ENCODE measurements at regions not wholly inside any gene's neighbourhood (a gene's known extent, or its start where the extent isn't known, plus 50 kb on each side); places are given as distances from the start of the nearest gene placed in this dataset.

DNA sequence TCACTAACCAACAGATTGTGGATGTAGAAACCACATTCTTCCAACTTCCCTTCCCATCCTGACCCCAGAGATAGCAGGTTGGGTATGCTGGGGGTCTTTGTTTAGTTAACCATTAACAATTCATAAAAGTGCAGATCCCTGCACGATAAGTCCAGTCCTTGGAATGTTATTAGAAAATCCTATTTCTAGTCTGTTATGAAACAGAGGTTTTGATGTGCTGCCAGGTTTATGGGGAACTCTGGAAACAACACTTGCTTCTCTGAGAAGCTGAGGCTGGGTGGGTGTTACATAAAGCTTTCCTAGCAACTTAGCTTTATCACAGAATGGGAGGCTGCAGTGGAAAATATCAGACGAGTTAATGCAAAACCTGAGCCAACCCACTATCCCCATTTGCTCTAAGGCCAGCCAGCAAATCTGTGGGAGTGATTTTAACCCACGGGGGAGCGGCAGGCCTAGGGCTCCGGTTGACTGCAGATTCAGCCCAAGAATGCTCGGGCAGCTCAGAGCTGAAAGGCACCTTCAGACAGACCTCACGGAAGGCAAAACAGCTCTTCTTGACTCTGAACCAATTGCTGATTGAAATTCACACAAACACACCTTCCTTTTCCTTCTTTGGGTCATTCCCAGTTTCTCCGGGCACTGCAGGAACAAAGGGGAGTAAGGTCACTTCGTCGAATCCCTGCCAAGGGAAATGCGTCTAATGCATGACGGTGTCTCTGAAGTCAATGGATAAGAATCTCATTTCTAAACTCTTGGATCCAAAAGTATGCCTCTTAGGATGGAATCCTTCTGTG lies 111.7 kb upstream of the IRF2BP2 start (continued):
- TF ChIP-seq, protein P1, sequence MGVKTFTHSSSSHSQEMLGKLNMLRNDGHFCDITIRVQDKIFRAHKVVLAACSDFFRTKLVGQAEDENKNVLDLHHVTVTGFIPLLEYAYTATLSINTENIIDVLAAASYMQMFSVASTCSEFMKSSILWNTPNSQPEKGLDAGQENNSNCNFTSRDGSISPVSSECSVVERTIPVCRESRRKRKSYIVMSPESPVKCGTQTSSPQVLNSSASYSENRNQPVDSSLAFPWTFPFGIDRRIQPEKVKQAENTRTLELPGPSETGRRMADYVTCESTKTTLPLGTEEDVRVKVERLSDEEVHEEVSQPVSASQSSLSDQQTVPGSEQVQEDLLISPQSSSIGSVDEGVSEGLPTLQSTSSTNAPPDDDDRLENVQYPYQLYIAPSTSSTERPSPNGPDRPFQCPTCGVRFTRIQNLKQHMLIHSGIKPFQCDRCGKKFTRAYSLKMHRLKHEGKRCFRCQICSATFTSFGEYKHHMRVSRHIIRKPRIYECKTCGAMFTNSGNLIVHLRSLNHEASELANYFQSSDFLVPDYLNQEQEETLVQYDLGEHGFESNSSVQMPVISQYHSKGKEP (CRISPR knock-in tag; IDR thresholded peaks at IDR 0.05): no peak
- no peak for TF ChIP-seq ZNF607 (CRISPR knock-in tag; IDR thresholded peaks at IDR 0.05; ENCODE audit: borderline replicate concordance)
- TF ChIP-seq, protein P2, sequence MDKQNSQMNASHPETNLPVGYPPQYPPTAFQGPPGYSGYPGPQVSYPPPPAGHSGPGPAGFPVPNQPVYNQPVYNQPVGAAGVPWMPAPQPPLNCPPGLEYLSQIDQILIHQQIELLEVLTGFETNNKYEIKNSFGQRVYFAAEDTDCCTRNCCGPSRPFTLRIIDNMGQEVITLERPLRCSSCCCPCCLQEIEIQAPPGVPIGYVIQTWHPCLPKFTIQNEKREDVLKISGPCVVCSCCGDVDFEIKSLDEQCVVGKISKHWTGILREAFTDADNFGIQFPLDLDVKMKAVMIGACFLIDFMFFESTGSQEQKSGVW (CRISPR knock-in tag; IDR thresholded peaks at IDR 0.05; ENCODE audit: borderline replicate concordance): no peak
- no peak; the same call in none of the 2 replicates for TF ChIP-seq ERF (CRISPR knock-in tag; IDR thresholded peaks at IDR 0.05)
- TF ChIP-seq ADNP (CRISPR knock-in tag; IDR thresholded peaks at IDR 0.05): no peak
- no peak for TF ChIP-seq SRY (CRISPR knock-in tag; IDR thresholded peaks at IDR 0.05)
- TF ChIP-seq ZFP37 (CRISPR knock-in tag; IDR thresholded peaks at IDR 0.05; ENCODE audit: borderline replicate concordance): no peak
- TF ChIP-seq, protein P3, sequence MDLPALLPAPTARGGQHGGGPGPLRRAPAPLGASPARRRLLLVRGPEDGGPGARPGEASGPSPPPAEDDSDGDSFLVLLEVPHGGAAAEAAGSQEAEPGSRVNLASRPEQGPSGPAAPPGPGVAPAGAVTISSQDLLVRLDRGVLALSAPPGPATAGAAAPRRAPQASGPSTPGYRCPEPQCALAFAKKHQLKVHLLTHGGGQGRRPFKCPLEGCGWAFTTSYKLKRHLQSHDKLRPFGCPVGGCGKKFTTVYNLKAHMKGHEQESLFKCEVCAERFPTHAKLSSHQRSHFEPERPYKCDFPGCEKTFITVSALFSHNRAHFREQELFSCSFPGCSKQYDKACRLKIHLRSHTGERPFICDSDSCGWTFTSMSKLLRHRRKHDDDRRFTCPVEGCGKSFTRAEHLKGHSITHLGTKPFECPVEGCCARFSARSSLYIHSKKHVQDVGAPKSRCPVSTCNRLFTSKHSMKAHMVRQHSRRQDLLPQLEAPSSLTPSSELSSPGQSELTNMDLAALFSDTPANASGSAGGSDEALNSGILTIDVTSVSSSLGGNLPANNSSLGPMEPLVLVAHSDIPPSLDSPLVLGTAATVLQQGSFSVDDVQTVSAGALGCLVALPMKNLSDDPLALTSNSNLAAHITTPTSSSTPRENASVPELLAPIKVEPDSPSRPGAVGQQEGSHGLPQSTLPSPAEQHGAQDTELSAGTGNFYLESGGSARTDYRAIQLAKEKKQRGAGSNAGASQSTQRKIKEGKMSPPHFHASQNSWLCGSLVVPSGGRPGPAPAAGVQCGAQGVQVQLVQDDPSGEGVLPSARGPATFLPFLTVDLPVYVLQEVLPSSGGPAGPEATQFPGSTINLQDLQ (CRISPR knock-in tag; IDR thresholded peaks at IDR 0.05): peak; percentile 55; the same call in 1 of the 2 replicates
- TF ChIP-seq THAP11 (CRISPR knock-in tag; IDR thresholded peaks at IDR 0.05): peak; percentile 55; the same call in 1 of the 2 replicates
- TF ChIP-seq POLR2A (IDR thresholded peaks at IDR 0.05; ENCODE audit: insufficient read depth in 1 of 2, low read depth in 2 of 2, low read length in 2 of 2): peak; percentile 50 to 62; a peak in 3 of 4 replicates
- TF ChIP-seq ZNF644 (CRISPR knock-in tag; IDR thresholded peaks at IDR 0.05; ENCODE audit: low read depth): no peak
- peak; percentile 49; the same call in 1 of the 2 replicates for TF ChIP-seq KLF12 (CRISPR knock-in tag; IDR thresholded peaks at IDR 0.05; ENCODE audit: borderline replicate concordance)
- TF ChIP-seq ZNF256 (CRISPR knock-in tag; conservative IDR thresholded peaks at IDR 0.05): no peak
- TF ChIP-seq SAP130 (CRISPR knock-in tag; IDR thresholded peaks at IDR 0.05; ENCODE audit: low read depth): peak; percentile 77
- 0 out of 2 replicates have a peak, but pooled peaks have one; percentile 58 for TF ChIP-seq ZNF564 (CRISPR knock-in tag; IDR thresholded peaks at IDR 0.05)
- TF ChIP-seq HDAC2 (CRISPR knock-in tag; IDR thresholded peaks at IDR 0.05): peak; percentile 56
- no peak for TF ChIP-seq ASH2L (IDR thresholded peaks at IDR 0.05; ENCODE audit: insufficient read length, low read depth, low read length)
- TF ChIP-seq HMGA1 (CRISPR knock-in tag; conservative IDR thresholded peaks at IDR 0.05): no peak
- 0 out of 2 replicates have a peak, but pooled peaks have one; percentile 42 for TF ChIP-seq MAF1 (CRISPR knock-in tag; IDR thresholded peaks at IDR 0.05; ENCODE audit: borderline replicate concordance)
- TF ChIP-seq, protein P4, sequence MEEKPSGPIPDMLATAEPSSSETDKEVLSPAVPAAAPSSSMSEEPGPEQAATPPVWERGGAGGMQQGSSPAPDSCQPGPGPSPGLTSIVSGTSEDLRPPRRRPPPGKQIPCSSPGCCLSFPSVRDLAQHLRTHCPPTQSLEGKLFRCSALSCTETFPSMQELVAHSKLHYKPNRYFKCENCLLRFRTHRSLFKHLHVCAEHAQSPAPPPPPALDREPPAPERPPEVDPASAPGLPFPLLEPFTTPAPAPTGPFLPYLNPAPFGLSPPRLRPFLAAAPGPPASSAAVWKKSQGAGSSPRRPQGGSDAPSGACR (CRISPR knock-in tag; IDR thresholded peaks at IDR 0.05): peak; percentile 55; the same call in 1 of the 2 replicates
- peak; percentile 60; the same call in 1 of the 2 replicates for TF ChIP-seq DNMT3B (CRISPR knock-in tag; conservative IDR thresholded peaks at IDR 0.05)
- TF ChIP-seq PAX8 (CRISPR knock-in tag; IDR thresholded peaks at IDR 0.05; ENCODE audit: borderline replicate concordance): no peak
- peak; percentile 81; the same call in 1 of the 2 replicates for TF ChIP-seq HOXA5 (CRISPR knock-in tag; IDR thresholded peaks at IDR 0.05)
- no peak for TF ChIP-seq MEIS1 (CRISPR knock-in tag; IDR thresholded peaks at IDR 0.05; ENCODE audit: borderline replicate concordance)
